Activated naive CD8-positive, alpha-beta T cell treated with anti-CD3 and anti-CD28 coated beads, Interleukin-2, amount 50 U/mL, for 24 hours (primary cell): ENCODE measurements at regions not wholly inside any gene's neighbourhood (a gene's known extent, or its start where the extent isn't known, plus 50 kb on each side); places are given as distances from the start of the nearest gene placed in this dataset.
A peak's percentile ranks its signal among the peaks of the same experiment; 100 is the strongest.

Experiments
- ATAC-seq: fragments of 150-1000 bp; cut with Tn5 transposase; one replicate; pipeline ENCODE4 v1.10.0; 2021
- DNase-seq: peaks from one replicate; pipeline ENCODE4 v3.0.0; 2021
- H3K27ac Mint-ChIP-seq: one replicate; pipeline ENCODE4 v1.8.0; 2021; ENCODE audit warnings: mild to moderate bottlenecking, mixed read lengths
- H3K27me3 Mint-ChIP-seq: one replicate; pipeline ENCODE4 v1.8.0; 2021; ENCODE audit warnings: mixed read lengths
- H3K36me3 Mint-ChIP-seq: one replicate; pipeline ENCODE4 v1.8.0; 2021; ENCODE audit warnings: low read depth, mixed read lengths
- H3K4me1 Mint-ChIP-seq: one replicate; pipeline ENCODE4 v1.8.0; 2021; ENCODE audit warnings: mixed read lengths
- H3K4me3 Mint-ChIP-seq: one replicate; pipeline ENCODE4 v1.8.0; 2021; ENCODE audit warnings: mild to moderate bottlenecking, moderate library complexity, mixed read lengths
- H3K9me3 Mint-ChIP-seq: one replicate; pipeline ENCODE4 v1.8.0; 2021; ENCODE audit warnings: mixed read lengths

DNA sequence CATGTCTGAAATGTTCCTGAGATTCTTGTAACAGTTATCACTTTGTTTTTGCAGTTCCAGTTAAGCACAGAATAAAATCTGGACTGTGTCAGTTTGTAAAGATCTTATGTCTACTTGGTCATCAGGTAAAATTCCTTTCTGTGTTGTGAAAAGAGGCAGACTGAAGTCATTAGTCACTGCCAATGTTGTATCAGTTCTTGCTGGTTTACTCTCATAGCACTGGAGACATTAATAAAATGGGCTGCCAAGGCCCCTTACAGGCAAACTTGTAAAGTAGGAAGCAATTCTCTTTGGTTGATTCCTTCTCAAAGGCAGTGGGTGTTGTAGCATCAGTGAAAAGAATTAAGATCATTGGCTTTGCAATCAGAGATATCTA, 61.4 kb upstream of the ST6GALNAC3 start:
- H3K36me3 Mint-ChIP-seq: no peaks in the 10 kb centered on the region
- no peak for DNase-seq
- H3K4me3 Mint-ChIP-seq: no peak overlapping the region
- ATAC-seq: no peak
- peaks cover 8% of the 10 kb centered on the region for H3K4me1 Mint-ChIP-seq
- no peaks in the 10 kb centered on the region for H3K27me3 Mint-ChIP-seq
- no peaks in the 10 kb centered on the region for H3K9me3 Mint-ChIP-seq
- H3K27ac Mint-ChIP-seq: no peak overlapping the region

DNA sequence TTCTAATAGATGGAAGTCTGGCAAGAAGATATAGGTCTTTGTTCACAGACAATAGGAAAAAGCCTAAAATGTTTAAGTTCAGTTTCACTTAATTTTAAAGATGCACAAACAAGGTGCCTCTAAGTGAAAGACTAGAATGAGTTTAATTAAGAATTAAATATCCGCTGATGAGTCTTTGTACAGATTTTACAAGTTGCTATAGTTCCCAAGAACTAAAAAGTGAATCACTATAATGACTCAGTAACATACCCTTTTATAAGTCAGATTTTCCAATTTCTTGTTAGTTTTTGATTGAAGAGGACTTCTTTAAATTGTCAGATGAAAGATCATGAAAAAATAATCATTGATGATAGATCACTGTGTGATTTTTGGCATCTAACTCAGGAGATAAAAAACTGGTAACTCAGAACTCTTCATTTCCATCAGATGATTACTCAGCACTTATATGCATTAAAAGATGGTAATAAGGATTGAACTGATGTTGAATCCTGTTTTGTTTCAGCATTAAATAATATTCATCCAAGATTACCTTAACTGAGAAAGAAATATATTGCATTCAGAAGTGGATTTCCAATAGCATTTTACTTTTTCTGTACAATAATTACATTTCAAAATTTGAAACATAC, 59.0 kb upstream of the ST6GALNAC3 start:
- Mint-ChIP-seq H3K36me3 (no peaks in the 10 kb centered on the region), H3K4me3 (no peak overlapping the region), H3K27ac (no peak overlapping the region), H3K9me3 (no peaks in the 10 kb centered on the region), H3K27me3 (no peaks in the 10 kb centered on the region), H3K4me1 (peaks cover 8% of the 10 kb centered on the region)
- ATAC-seq (peak; percentile 52), DNase-seq (no peak)

DNA sequence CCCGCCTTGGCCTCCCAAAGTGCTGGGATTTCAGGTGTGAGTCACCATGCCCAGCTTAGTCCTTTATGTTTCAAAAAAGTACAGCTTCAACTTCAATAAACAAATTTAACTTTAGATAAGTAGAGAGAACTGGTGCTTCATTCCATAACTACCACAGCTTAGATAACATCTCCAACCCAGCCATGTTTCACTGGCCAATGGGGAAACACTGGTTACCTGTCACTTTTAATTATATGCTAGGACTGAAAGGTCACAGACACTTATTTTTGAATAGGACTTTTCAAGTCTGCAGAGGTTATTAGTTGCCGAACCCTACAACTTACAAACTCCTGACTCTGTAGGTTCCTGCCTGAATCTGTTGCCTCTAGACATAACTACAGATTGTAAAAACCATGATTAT, 56.5 kb upstream of the ST6GALNAC3 start:
- ATAC-seq (no peak), DNase-seq (no peak)
- Mint-ChIP-seq H3K9me3 (no peaks in the 10 kb centered on the region), H3K27me3 (peaks cover 1% of the 10 kb centered on the region), H3K4me3 (no peak overlapping the region), H3K27ac (no peak overlapping the region), H3K4me1 (peaks cover 8% of the 10 kb centered on the region), H3K36me3 (no peaks in the 10 kb centered on the region)

DNA sequence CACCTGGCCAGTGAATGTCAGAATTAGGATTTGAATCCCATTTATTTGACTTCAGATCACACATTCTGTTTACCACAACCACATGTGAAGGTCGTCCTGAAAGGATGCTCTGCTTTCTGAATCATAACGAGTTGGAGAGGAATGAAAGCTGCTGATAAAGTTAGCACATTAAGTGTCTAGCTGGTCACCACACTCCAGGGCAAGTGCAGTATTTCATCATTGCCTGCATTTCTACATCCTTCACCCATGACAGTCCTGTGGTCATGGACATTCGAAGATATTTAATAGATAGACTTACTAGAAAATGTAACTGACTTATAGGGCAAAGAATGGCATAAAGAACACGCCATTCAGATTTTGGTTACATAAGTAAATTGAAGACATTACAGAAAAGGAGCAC, 52.7 kb upstream of the ST6GALNAC3 start:
- peaks cover 14% of the 10 kb centered on the region for H3K4me1 Mint-ChIP-seq
- no peak for DNase-seq
- ATAC-seq: no peak
- no peaks in the 10 kb centered on the region for H3K36me3 Mint-ChIP-seq
- H3K4me3 Mint-ChIP-seq: no peak overlapping the region
- no peak overlapping the region for H3K27ac Mint-ChIP-seq
- peaks cover 1% of the 10 kb centered on the region for H3K27me3 Mint-ChIP-seq
- H3K9me3 Mint-ChIP-seq: no peaks in the 10 kb centered on the region

DNA sequence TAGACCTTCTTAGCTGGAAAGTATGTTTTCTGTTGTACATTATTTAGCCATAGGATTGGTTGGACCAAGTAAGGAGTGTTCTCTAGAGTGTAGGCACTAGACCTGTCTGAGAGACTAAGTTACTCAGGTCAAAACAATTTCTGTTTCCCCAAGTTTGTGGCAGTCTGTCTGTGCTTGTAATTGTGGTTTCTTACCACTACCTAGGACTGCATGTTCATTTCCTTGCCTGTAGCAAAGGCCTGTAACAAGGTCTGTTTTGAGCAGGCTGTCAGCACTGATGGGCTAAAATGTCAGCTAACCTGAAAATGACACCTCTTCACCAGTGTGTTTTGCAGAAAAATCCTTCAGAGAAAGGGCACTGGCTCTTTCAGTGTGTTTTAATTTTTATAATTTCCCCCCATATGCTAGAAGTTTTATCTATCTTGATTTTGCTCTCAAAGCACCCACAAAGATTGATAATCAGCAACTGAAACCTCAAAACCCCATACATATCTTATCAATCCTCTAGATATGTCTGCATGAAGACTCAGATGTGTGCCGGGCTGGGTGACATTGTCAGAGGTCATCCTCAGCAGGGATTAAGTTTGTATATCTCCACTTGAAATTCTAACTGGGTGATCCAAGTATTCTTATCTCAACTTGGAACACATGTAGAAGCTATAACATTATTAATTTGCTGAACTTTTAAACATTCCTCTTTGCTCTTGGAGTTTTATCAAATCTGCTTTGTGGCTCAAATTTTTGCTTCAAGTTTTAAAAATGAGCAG, 50.7 kb upstream of the ST6GALNAC3 start:
- DNase-seq (no peak), ATAC-seq (peak; percentile 86)
- Mint-ChIP-seq H3K27me3 (peaks cover 1% of the 10 kb centered on the region), H3K27ac (peak overlapping the region; percentile 58), H3K4me1 (peaks cover 14% of the 10 kb centered on the region), H3K9me3 (no peaks in the 10 kb centered on the region), H3K4me3 (no peak overlapping the region), H3K36me3 (no peaks in the 10 kb centered on the region)
